ENCODE measurements at regions not wholly inside any gene's neighbourhood (a gene's known extent, or its start where the extent isn't known, plus 50 kb on each side); places are given as distances from the start of the nearest gene placed in this dataset.

GRCh38 chr16:52773026-52773425 lies 226.1 kb upstream of the TOX3 start:
- H3K4me1 Mint-ChIP-seq: peaks cover 8% of the 10 kb centered on the region
- ChIA-PET POLR2A (no interaction called here), CTCF (no interaction called here)
- H3K9me3 Mint-ChIP-seq: peaks cover 5% of the 10 kb centered on the region
- H3K27ac Mint-ChIP-seq: no peak overlapping the region
- no peaks in the 10 kb centered on the region for H3K36me3 Mint-ChIP-seq
- ATAC-seq (no peak; the same call in 1 of the 2 replicates), DNase-seq (ENCODE audit: low spot score) (no peak)
- TF ChIP-seq FOXK1 (CRISPR knock-in tag; IDR thresholded peaks at IDR 0.05): no peak
- no peak for TF ChIP-seq ZNF317 (CRISPR knock-in tag; IDR thresholded peaks at IDR 0.05; ENCODE audit: borderline replicate concordance, low read depth)
- no peak for TF ChIP-seq JUN (CRISPR knock-in tag; IDR thresholded peaks at IDR 0.05)
- TF ChIP-seq PREB (CRISPR knock-in tag; IDR thresholded peaks at IDR 0.05; ENCODE audit: borderline replicate concordance): no peak
- TF ChIP-seq ZNF671 (CRISPR knock-in tag; IDR thresholded peaks at IDR 0.05): no peak
- TF ChIP-seq AR (CRISPR knock-in tag; IDR thresholded peaks at IDR 0.05): no peak
- TF ChIP-seq MAX (CRISPR knock-in tag; IDR thresholded peaks at IDR 0.05): no peak
- TF ChIP-seq CREB1 (CRISPR knock-in tag; IDR thresholded peaks at IDR 0.05): no peak
- no peak for TF ChIP-seq GABPB1 (CRISPR knock-in tag; IDR thresholded peaks at IDR 0.05)
- TF ChIP-seq, protein P1, sequence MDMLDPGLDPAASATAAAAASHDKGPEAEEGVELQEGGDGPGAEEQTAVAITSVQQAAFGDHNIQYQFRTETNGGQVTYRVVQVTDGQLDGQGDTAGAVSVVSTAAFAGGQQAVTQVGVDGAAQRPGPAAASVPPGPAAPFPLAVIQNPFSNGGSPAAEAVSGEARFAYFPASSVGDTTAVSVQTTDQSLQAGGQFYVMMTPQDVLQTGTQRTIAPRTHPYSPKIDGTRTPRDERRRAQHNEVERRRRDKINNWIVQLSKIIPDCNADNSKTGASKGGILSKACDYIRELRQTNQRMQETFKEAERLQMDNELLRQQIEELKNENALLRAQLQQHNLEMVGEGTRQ (CRISPR knock-in tag; IDR thresholded peaks at IDR 0.05): no peak
- TF ChIP-seq MLX (CRISPR knock-in tag; IDR thresholded peaks at IDR 0.05): no peak
- TF ChIP-seq, protein P2, sequence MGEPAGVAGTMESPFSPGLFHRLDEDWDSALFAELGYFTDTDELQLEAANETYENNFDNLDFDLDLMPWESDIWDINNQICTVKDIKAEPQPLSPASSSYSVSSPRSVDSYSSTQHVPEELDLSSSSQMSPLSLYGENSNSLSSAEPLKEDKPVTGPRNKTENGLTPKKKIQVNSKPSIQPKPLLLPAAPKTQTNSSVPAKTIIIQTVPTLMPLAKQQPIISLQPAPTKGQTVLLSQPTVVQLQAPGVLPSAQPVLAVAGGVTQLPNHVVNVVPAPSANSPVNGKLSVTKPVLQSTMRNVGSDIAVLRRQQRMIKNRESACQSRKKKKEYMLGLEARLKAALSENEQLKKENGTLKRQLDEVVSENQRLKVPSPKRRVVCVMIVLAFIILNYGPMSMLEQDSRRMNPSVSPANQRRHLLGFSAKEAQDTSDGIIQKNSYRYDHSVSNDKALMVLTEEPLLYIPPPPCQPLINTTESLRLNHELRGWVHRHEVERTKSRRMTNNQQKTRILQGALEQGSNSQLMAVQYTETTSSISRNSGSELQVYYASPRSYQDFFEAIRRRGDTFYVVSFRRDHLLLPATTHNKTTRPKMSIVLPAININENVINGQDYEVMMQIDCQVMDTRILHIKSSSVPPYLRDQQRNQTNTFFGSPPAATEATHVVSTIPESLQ (CRISPR knock-in tag; IDR thresholded peaks at IDR 0.05): no peak
- TF ChIP-seq, protein P3, sequence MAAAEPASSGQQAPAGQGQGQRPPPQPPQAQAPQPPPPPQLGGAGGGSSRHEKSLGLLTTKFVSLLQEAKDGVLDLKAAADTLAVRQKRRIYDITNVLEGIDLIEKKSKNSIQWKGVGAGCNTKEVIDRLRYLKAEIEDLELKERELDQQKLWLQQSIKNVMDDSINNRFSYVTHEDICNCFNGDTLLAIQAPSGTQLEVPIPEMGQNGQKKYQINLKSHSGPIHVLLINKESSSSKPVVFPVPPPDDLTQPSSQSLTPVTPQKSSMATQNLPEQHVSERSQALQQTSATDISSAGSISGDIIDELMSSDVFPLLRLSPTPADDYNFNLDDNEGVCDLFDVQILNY (CRISPR knock-in tag; IDR thresholded peaks at IDR 0.05): no peak
- TF ChIP-seq, protein P4, sequence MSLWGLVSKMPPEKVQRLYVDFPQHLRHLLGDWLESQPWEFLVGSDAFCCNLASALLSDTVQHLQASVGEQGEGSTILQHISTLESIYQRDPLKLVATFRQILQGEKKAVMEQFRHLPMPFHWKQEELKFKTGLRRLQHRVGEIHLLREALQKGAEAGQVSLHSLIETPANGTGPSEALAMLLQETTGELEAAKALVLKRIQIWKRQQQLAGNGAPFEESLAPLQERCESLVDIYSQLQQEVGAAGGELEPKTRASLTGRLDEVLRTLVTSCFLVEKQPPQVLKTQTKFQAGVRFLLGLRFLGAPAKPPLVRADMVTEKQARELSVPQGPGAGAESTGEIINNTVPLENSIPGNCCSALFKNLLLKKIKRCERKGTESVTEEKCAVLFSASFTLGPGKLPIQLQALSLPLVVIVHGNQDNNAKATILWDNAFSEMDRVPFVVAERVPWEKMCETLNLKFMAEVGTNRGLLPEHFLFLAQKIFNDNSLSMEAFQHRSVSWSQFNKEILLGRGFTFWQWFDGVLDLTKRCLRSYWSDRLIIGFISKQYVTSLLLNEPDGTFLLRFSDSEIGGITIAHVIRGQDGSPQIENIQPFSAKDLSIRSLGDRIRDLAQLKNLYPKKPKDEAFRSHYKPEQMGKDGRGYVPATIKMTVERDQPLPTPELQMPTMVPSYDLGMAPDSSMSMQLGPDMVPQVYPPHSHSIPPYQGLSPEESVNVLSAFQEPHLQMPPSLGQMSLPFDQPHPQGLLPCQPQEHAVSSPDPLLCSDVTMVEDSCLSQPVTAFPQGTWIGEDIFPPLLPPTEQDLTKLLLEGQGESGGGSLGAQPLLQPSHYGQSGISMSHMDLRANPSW (CRISPR knock-in tag; conservative IDR thresholded peaks at IDR 0.05; ENCODE audit: low read depth): no peak
- H3K4me3 Mint-ChIP-seq: no peak overlapping the region
- no peaks in the 10 kb centered on the region for H3K27me3 Mint-ChIP-seq (ENCODE audit: low read depth)

Data from WTC11 (cell line).